ENCODE measurements at regions not wholly inside any gene's neighbourhood (a gene's known extent, or its start where the extent isn't known, plus 50 kb on each side); places are given as distances from the start of the nearest gene placed in this dataset.

DNA sequence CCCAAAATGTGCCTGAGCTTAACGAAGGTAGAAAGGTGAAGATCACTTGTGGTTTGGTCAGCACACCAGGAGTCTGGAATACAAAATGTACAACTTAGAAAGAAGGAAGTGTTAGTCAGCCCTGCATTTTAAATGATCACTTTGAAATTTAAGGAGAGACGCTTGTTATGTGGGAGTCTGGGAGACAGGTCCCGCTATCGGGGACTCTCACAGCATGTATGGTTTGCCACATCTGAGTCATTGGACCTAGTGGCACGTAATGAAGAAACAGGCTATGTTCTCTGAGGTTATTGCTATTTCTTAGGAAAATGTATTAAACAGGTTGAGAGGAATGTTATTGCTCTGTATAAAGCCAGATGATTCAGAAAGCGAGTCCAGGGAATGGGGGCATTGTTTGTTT lies 2362.5 kb upstream of the WWC1 start:
- Histone ChIP-seq H4K20me1 (ENCODE audit: insufficient read depth, poor library complexity, severe bottlenecking) (no peaks in the 10 kb centered on the region), H3K36me3 (replicated peaks; ENCODE audit: insufficient read depth, low read depth) (no peaks in the 10 kb centered on the region), H3K4me3 (no peak overlapping the region), H3K4me1 (ENCODE audit: insufficient read depth) (no peaks in the 10 kb centered on the region), H3K4me2 (no peak overlapping the region), H2AFZ (no peak overlapping the region), H3K79me2 (no peaks in the 10 kb centered on the region), H3K27me3 (no peaks in the 10 kb centered on the region), H3K9me3 (ENCODE audit: low read depth) (no peaks in the 10 kb centered on the region), H3K27ac (no peak overlapping the region), H3K9me2 (replicated peaks; ENCODE audit: insufficient read depth) (no peaks in the 10 kb centered on the region)
- TF ChIP-seq CTCF (IDR thresholded peaks at IDR 0.05; ENCODE audit: poor library complexity): no peak
- no peak for TF ChIP-seq EZH2 (IDR thresholded peaks at IDR 0.05; ENCODE audit: borderline replicate concordance)
- TF ChIP-seq EZH2phosphoT487 (IDR thresholded peaks at IDR 0.05; ENCODE audit: low read depth, severe bottlenecking, unreplicated experiment): no peak
- WGBS (ENCODE audit: low lambda C conversion rate, missing lambda C conversion rate): 90% methylated on average over 6 of the region's 6 CpGs
- no peak for DNase-seq (ENCODE audit: low spot score)

DNA sequence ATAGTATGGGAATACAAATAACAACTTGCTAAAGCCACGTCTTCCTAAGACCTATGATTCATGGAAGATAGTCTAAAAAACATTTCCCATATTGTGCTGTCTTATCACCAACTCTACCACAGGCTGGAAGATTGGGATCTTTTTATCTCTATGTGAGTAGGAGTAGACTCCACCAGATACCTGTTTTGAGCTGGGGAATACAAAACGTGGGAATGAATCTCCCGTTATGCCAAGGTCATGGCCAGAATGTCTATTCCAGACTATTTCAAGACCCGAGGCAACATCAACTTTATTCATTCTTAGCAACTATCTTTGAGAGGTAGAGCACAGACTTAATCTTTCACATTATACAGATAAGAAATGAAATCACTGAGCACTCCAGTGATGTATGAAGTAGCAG lies 2350.9 kb upstream of the WWC1 start:
- H3K79me2 ChIP-seq: no peaks in the 10 kb centered on the region
- no peaks in the 10 kb centered on the region for H3K27me3 ChIP-seq
- H2AFZ ChIP-seq: no peak overlapping the region
- no peaks in the 10 kb centered on the region for H3K9me3 ChIP-seq (ENCODE audit: low read depth)
- no peak overlapping the region for H3K4me3 ChIP-seq
- 76% methylated on average over 4 of the region's 4 CpGs for WGBS (ENCODE audit: low lambda C conversion rate, missing lambda C conversion rate)
- no peaks in the 10 kb centered on the region for H4K20me1 ChIP-seq (ENCODE audit: insufficient read depth, poor library complexity, severe bottlenecking)
- H3K27ac ChIP-seq: no peak overlapping the region
- TF ChIP-seq CTCF (IDR thresholded peaks at IDR 0.05; ENCODE audit: poor library complexity): no peak
- TF ChIP-seq EZH2 (IDR thresholded peaks at IDR 0.05; ENCODE audit: borderline replicate concordance): no peak
- no peak for TF ChIP-seq EZH2phosphoT487 (IDR thresholded peaks at IDR 0.05; ENCODE audit: low read depth, severe bottlenecking, unreplicated experiment)
- H3K4me2 ChIP-seq: no peak overlapping the region
- no peaks in the 10 kb centered on the region for H3K36me3 ChIP-seq (replicated peaks; ENCODE audit: insufficient read depth, low read depth)
- no peaks in the 10 kb centered on the region for H3K4me1 ChIP-seq (ENCODE audit: insufficient read depth)
- no peak for DNase-seq (ENCODE audit: low spot score)
- H3K9me2 ChIP-seq (replicated peaks; ENCODE audit: insufficient read depth): no peaks in the 10 kb centered on the region

DNA sequence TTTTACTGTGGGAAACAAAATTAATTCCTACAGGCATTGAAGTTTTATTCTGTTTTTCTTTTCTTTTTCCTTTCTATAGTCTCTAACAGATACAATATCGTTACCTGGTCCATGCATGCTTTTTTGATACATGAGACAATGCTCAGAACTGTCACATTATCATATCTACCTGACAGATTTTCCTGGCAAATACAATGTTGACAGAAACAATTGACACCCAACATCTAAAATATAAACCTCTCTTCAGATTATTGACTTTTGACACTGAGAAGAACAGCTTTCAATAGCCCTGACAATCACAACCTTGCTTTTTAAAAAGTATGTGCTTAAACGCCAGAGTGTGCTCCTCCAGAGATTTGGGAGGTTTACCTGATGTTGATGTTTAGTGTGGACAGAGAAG lies 2334.6 kb upstream of the WWC1 start:
- no peaks in the 10 kb centered on the region for H4K20me1 ChIP-seq (ENCODE audit: insufficient read depth, poor library complexity, severe bottlenecking)
- no peak overlapping the region for H3K27ac ChIP-seq
- WGBS (ENCODE audit: low lambda C conversion rate, missing lambda C conversion rate): 82% methylated on average over 2 of the region's 2 CpGs
- no peak overlapping the region for H2AFZ ChIP-seq
- no peaks in the 10 kb centered on the region for H3K9me2 ChIP-seq (replicated peaks; ENCODE audit: insufficient read depth)
- no peaks in the 10 kb centered on the region for H3K9me3 ChIP-seq (ENCODE audit: low read depth)
- no peak for TF ChIP-seq EZH2phosphoT487 (IDR thresholded peaks at IDR 0.05; ENCODE audit: low read depth, severe bottlenecking, unreplicated experiment)
- no peak for TF ChIP-seq EZH2 (IDR thresholded peaks at IDR 0.05; ENCODE audit: borderline replicate concordance)
- TF ChIP-seq CTCF (IDR thresholded peaks at IDR 0.05; ENCODE audit: poor library complexity): no peak
- no peak for DNase-seq (ENCODE audit: low spot score)
- H3K4me2 ChIP-seq: no peak overlapping the region
- H3K79me2 ChIP-seq: no peaks in the 10 kb centered on the region
- H3K4me3 ChIP-seq: no peak overlapping the region
- H3K36me3 ChIP-seq (replicated peaks; ENCODE audit: insufficient read depth, low read depth): no peaks in the 10 kb centered on the region
- no peaks in the 10 kb centered on the region for H3K27me3 ChIP-seq
- H3K4me1 ChIP-seq (ENCODE audit: insufficient read depth): no peaks in the 10 kb centered on the region

- TF ChIP-seq CTCF (IDR thresholded peaks at IDR 0.05; ENCODE audit: poor library complexity) (no peak), EZH2 (IDR thresholded peaks at IDR 0.05; ENCODE audit: borderline replicate concordance) (no peak), EZH2phosphoT487 (IDR thresholded peaks at IDR 0.05; ENCODE audit: low read depth, severe bottlenecking, unreplicated experiment) (no peak)
- Histone ChIP-seq H2AFZ (no peak overlapping the region), H3K27ac (no peak overlapping the region)
Measured at GRCh38 chr5:165981671-165982070, 2309.8 kb upstream of the WWC1 start.

More at GRCh38 chr5:165981671-165982070, 2309.8 kb upstream of the WWC1 start:
- Histone ChIP-seq H3K27me3 (no peaks in the 10 kb centered on the region), H3K4me1 (ENCODE audit: insufficient read depth) (no peaks in the 10 kb centered on the region), H3K4me2 (no peak overlapping the region), H3K36me3 (replicated peaks; ENCODE audit: insufficient read depth, low read depth) (no peaks in the 10 kb centered on the region), H3K9me2 (replicated peaks; ENCODE audit: insufficient read depth) (no peaks in the 10 kb centered on the region), H3K9me3 (ENCODE audit: low read depth) (no peaks in the 10 kb centered on the region), H3K4me3 (no peak overlapping the region), H4K20me1 (ENCODE audit: insufficient read depth, poor library complexity, severe bottlenecking) (no peaks in the 10 kb centered on the region), H3K79me2 (no peaks in the 10 kb centered on the region)
- no peak for DNase-seq (ENCODE audit: low spot score)
- 74% methylated on average over 2 of the region's 2 CpGs for WGBS (ENCODE audit: low lambda C conversion rate, missing lambda C conversion rate)

Data from hepatocyte (in vitro differentiated cells).